HG02763 (cell line): ENCODE measurements at regions not wholly inside any gene's neighbourhood (a gene's known extent, or its start where the extent isn't known, plus 50 kb on each side); places are given as distances from the start of the nearest gene placed in this dataset.

Experiments
- ATAC-seq: cut with Tn5 transposase; IDR thresholded peaks from one replicate; pipeline ENCODE4 v1.9.1; 2021; ENCODE audit warnings: mild to moderate bottlenecking, moderate library complexity; ENCODE audit not compliant: unreplicated experiment

- ATAC-seq, result no peak
Measured at GRCh38 chr12:13769966-13770365, 211.4 kb downstream of the GRIN2B start.

- no peak for ATAC-seq
Measured at GRCh38 chr12:13769273-13769672, 212.1 kb downstream of the GRIN2B start.

GRCh38 chr12:13764748-13765147, 216.7 kb downstream of the GRIN2B start:
- ATAC-seq, result no peak

- no peak for ATAC-seq
Measured at GRCh38 chr12:13749389-13749788, 232.0 kb downstream of the GRIN2B start.

- no peak for ATAC-seq
Measured at GRCh38 chr12:13745111-13745860, 236.1 kb downstream of the GRIN2B start.

- ATAC-seq, result no peak
Measured at GRCh38 chr12:13744561-13744960, 236.8 kb downstream of the GRIN2B start.

GRCh38 chr12:13740149-13740545, 241.3 kb downstream of the GRIN2B start:
- no peak for ATAC-seq

- no peak for ATAC-seq
Measured at GRCh38 chr12:13735734-13736133, 245.7 kb downstream of the GRIN2B start.

GRCh38 chr12:13734584-13735152, 246.7 kb downstream of the GRIN2B start:
- no peak for ATAC-seq

GRCh38 chr12:13727707-13728195, 253.7 kb downstream of the GRIN2B start:
- no peak for ATAC-seq

- ATAC-seq, result no peak
Measured at GRCh38 chr12:13725049-13725448, 256.4 kb downstream of the GRIN2B start.

- no peak for ATAC-seq
Measured at GRCh38 chr12:13724136-13724535, 257.3 kb downstream of the GRIN2B start.

GRCh38 chr12:13719986-13720385, 261.4 kb downstream of the GRIN2B start:
- no peak for ATAC-seq

GRCh38 chr12:13718271-13718670, 263.1 kb downstream of the GRIN2B start:
- ATAC-seq, result no peak

- no peak for ATAC-seq
Measured at GRCh38 chr12:13716119-13716518, 265.3 kb downstream of the GRIN2B start.

GRCh38 chr12:13713556-13714410, 267.6 kb downstream of the GRIN2B start:
- ATAC-seq, result no peak

- ATAC-seq, result no peak
Measured at GRCh38 chr12:13707829-13708228, 273.6 kb downstream of the GRIN2B start.

- no peak for ATAC-seq
Measured at GRCh38 chr12:13702381-13702780, 279.0 kb downstream of the GRIN2B start.

- ATAC-seq, result no peak
Measured at GRCh38 chr12:13701502-13701901, 279.9 kb downstream of the GRIN2B start.

GRCh38 chr12:13697973-13698372, 283.4 kb downstream of the GRIN2B start:
- no peak for ATAC-seq

GRCh38 chr12:13695781-13696180, 285.6 kb downstream of the GRIN2B start:
- no peak for ATAC-seq

GRCh38 chr12:13692332-13692731, 289.1 kb downstream of the GRIN2B start:
- no peak for ATAC-seq
